ENCODE measurements at regions not wholly inside any gene's neighbourhood (a gene's known extent, or its start where the extent isn't known, plus 50 kb on each side); places are given as distances from the start of the nearest gene placed in this dataset.

GRCh38 chr12:116474899-116475298, 84.3 kb upstream of the MAP1LC3B2 start:
- Histone ChIP-seq H4K20me1 (ENCODE audit: insufficient read depth) (no peaks in the 10 kb centered on the region), H3K9ac (no peak overlapping the region), H3K27me3 (ENCODE audit: insufficient read depth, low read depth) (no peaks in the 10 kb centered on the region), H3K79me2 (ENCODE audit: insufficient read depth, low read depth) (no peaks in the 10 kb centered on the region), H3K4me3 (IDR thresholded peaks at IDR 0.05; ENCODE audit: insufficient read depth, low read depth, low read length) (no peak overlapping the region), H3K4me1 (ENCODE audit: low read depth, poor library complexity, severe bottlenecking) (no peaks in the 10 kb centered on the region), H2AFZ (ENCODE audit: low read depth) (no peak overlapping the region), H3K4me2 (no peak overlapping the region), H3K36me3 (ENCODE audit: insufficient read depth) (no peaks in the 10 kb centered on the region), H3K27ac (no peak overlapping the region)
- no peak for TF ChIP-seq CTCF (conservative IDR thresholded peaks at IDR 0.05; ENCODE audit: low read depth, low read length)

GRCh38 chr12:116476227-116476822, 82.9 kb upstream of the MAP1LC3B2 start:
- H3K4me2 ChIP-seq: no peak overlapping the region
- H3K9ac ChIP-seq: no peak overlapping the region
- TF ChIP-seq CTCF (conservative IDR thresholded peaks at IDR 0.05; ENCODE audit: low read depth, low read length): no peak
- no peak overlapping the region for H3K27ac ChIP-seq
- no peaks in the 10 kb centered on the region for H4K20me1 ChIP-seq (ENCODE audit: insufficient read depth)
- H3K79me2 ChIP-seq (ENCODE audit: insufficient read depth, low read depth): no peaks in the 10 kb centered on the region
- H3K4me1 ChIP-seq (ENCODE audit: low read depth, poor library complexity, severe bottlenecking): no peaks in the 10 kb centered on the region
- no peak overlapping the region for H3K4me3 ChIP-seq (IDR thresholded peaks at IDR 0.05; ENCODE audit: insufficient read depth, low read depth, low read length)
- H3K27me3 ChIP-seq (ENCODE audit: insufficient read depth, low read depth): no peaks in the 10 kb centered on the region
- H3K36me3 ChIP-seq (ENCODE audit: insufficient read depth): no peaks in the 10 kb centered on the region
- H2AFZ ChIP-seq (ENCODE audit: low read depth): no peak overlapping the region

GRCh38 chr12:116478243-116478773, 80.9 kb upstream of the MAP1LC3B2 start:
- H3K36me3 ChIP-seq (ENCODE audit: insufficient read depth): no peaks in the 10 kb centered on the region
- no peak overlapping the region for H3K27ac ChIP-seq
- TF ChIP-seq CTCF (conservative IDR thresholded peaks at IDR 0.05; ENCODE audit: low read depth, low read length): no peak
- no peaks in the 10 kb centered on the region for H3K4me1 ChIP-seq (ENCODE audit: low read depth, poor library complexity, severe bottlenecking)
- H3K79me2 ChIP-seq (ENCODE audit: insufficient read depth, low read depth): no peaks in the 10 kb centered on the region
- no peak overlapping the region for H3K4me3 ChIP-seq (IDR thresholded peaks at IDR 0.05; ENCODE audit: insufficient read depth, low read depth, low read length)
- no peaks in the 10 kb centered on the region for H4K20me1 ChIP-seq (ENCODE audit: insufficient read depth)
- no peaks in the 10 kb centered on the region for H3K27me3 ChIP-seq (ENCODE audit: insufficient read depth, low read depth)
- no peak overlapping the region for H3K9ac ChIP-seq
- no peak overlapping the region for H2AFZ ChIP-seq (ENCODE audit: low read depth)
- no peak overlapping the region for H3K4me2 ChIP-seq

- H3K4me3 ChIP-seq (IDR thresholded peaks at IDR 0.05; ENCODE audit: insufficient read depth, low read depth, low read length): no peak overlapping the region
- no peak overlapping the region for H3K4me2 ChIP-seq
- no peak overlapping the region for H2AFZ ChIP-seq (ENCODE audit: low read depth)
- H3K79me2 ChIP-seq (ENCODE audit: insufficient read depth, low read depth): no peaks in the 10 kb centered on the region
- no peaks in the 10 kb centered on the region for H3K4me1 ChIP-seq (ENCODE audit: low read depth, poor library complexity, severe bottlenecking)
- H3K36me3 ChIP-seq (ENCODE audit: insufficient read depth): no peaks in the 10 kb centered on the region
- no peak overlapping the region for H3K27ac ChIP-seq
- no peak overlapping the region for H3K9ac ChIP-seq
- no peaks in the 10 kb centered on the region for H4K20me1 ChIP-seq (ENCODE audit: insufficient read depth)
- no peak for TF ChIP-seq CTCF (conservative IDR thresholded peaks at IDR 0.05; ENCODE audit: low read depth, low read length)
- H3K27me3 ChIP-seq (ENCODE audit: insufficient read depth, low read depth): no peaks in the 10 kb centered on the region
Measured at GRCh38 chr12:116480210-116480810, 78.9 kb upstream of the MAP1LC3B2 start.

All from KMS-11 (cell line).